Mesendoderm (in vitro differentiated cells): ENCODE measurements at regions not wholly inside any gene's neighbourhood (a gene's known extent, or its start where the extent isn't known, plus 50 kb on each side); places are given as distances from the start of the nearest gene placed in this dataset.

Experiments used
- DNase-seq: peaks from one replicate; pipeline ENCODE4 v3.0.0; 2013
- H2AK5ac ChIP-seq: 2 replicates; pipeline ENCODE4 v1.6.1; 2013; ENCODE audit warnings: low read length, inconsistent platforms
- H2BK120ac ChIP-seq: 2 replicates; pipeline ENCODE4 v1.6.1; 2013; ENCODE audit warnings: low read depth, mild to moderate bottlenecking, low read length, moderate library complexity, mixed read lengths
- H2BK15ac ChIP-seq: replicated peaks from 2 replicates; pipeline ENCODE4 v1.6.1; 2013; ENCODE audit warnings: low read depth, mild to moderate bottlenecking, moderate library complexity
- H2BK5ac ChIP-seq: 2 replicates; pipeline ENCODE4 v1.6.1; 2013; ENCODE audit warnings: low read length, inconsistent platforms
- H3K18ac ChIP-seq: 2 replicates; pipeline ENCODE4 v1.6.1; 2013; ENCODE audit warnings: mild to moderate bottlenecking, low read length, mixed read lengths
- H3K23ac ChIP-seq: one replicate; pipeline ENCODE4 v1.6.1; 2013; ENCODE audit warnings: low read length
- H3K27ac ChIP-seq: 2 replicates; pipeline ENCODE4 v1.5.1; 2013; ENCODE audit warnings: low read depth, mild to moderate bottlenecking, inconsistent platforms, low read length, moderate library complexity
- H3K27me3 ChIP-seq: 2 replicates; pipeline ENCODE4 v1.6.1; 2013; ENCODE audit warnings: low read length, control low read depth, mild to moderate bottlenecking, inconsistent platforms; ENCODE audit not compliant: insufficient read depth, poor library complexity
- H3K36me3 ChIP-seq: 2 replicates; pipeline ENCODE4 v1.6.1; 2013; ENCODE audit warnings: low read length, inconsistent platforms; ENCODE audit not compliant: control insufficient read depth, insufficient read depth
- H3K4ac ChIP-seq: one replicate; pipeline ENCODE4 v1.6.1; 2013; ENCODE audit warnings: low read depth, mild to moderate bottlenecking, low read length, moderate library complexity
- H3K4me1 ChIP-seq: 2 replicates; pipeline ENCODE4 v1.6.1; 2013; ENCODE audit warnings: low read depth, low read length, inconsistent platforms; ENCODE audit not compliant: control insufficient read depth
- H3K4me2 ChIP-seq: 2 replicates; pipeline ENCODE4 v1.6.1; 2013; ENCODE audit warnings: low read length
- H3K4me3 ChIP-seq: 2 replicates; pipeline ENCODE4 v1.5.1; 2013; ENCODE audit warnings: mild to moderate bottlenecking, low read length
- H3K56ac ChIP-seq: one replicate; pipeline ENCODE4 v1.6.1; 2013; ENCODE audit warnings: low read length
- H3K79me1 ChIP-seq: 2 replicates; pipeline ENCODE4 v1.6.1; 2013; ENCODE audit warnings: low read length, inconsistent platforms
- H3K79me2 ChIP-seq: 2 replicates; pipeline ENCODE4 v1.6.1; 2013; ENCODE audit warnings: mild to moderate bottlenecking, low read length; ENCODE audit not compliant: control insufficient read depth, insufficient read depth
- H3K9ac ChIP-seq: 2 replicates; pipeline ENCODE4 v1.6.1; 2013; ENCODE audit warnings: low read length, inconsistent platforms
- H4K5ac ChIP-seq: one replicate; pipeline ENCODE4 v1.6.1; 2013; ENCODE audit warnings: low read length
- H4K8ac ChIP-seq: one replicate; pipeline ENCODE4 v1.6.1; 2013; ENCODE audit warnings: low read depth, mild to moderate bottlenecking, control low read depth, low read length, moderate library complexity
- WGBS: extraction: QIAGEN DNeasy Blood & Tissue Kit; methylation state at CpG from one replicate; pipeline ENCODE4 v1.1.7; 2013; ENCODE audit warnings: low lambda C conversion rate, missing lambda C conversion rate; ENCODE audit not compliant: insufficient coverage; ENCODE audit errors: extremely low coverage; 5-methylcytosine and 5-hydroxymethylcytosine counted together

DNA sequence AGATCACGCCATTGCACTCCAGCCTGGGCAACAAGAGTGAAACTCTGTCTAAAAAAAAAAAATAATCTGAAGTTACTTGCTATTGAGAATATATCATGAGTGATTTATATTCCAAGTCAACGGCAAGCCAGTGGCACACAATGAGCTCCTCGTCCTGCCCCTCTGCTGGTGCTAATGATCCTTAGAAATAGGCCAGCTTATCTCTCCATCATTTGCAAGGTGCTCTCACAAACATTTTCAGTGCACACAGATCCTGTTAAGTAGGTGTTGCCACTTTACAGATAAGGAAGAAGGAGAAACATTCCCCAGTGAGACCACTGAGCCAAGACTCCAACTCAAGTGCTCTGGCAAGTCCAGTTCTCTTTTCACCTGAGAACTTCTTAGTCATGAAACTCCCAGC is 91.3 kb upstream of the GPR45 start:
- Histone ChIP-seq H2AK5ac (no peak overlapping the region), H3K9ac (no peak overlapping the region), H2BK120ac (no peak overlapping the region), H3K79me2 (no peaks in the 10 kb centered on the region), H3K27me3 (no peaks in the 10 kb centered on the region), H3K4me1 (peaks cover 2% of the 10 kb centered on the region), H3K27ac (no peak overlapping the region), H3K4ac (no peak overlapping the region), H3K79me1 (no peaks in the 10 kb centered on the region), H3K4me3 (no peak overlapping the region), H2BK15ac (no peak overlapping the region), H3K56ac (no peak overlapping the region), H3K4me2 (no peak overlapping the region), H3K36me3 (no peaks in the 10 kb centered on the region), H3K18ac (no peak overlapping the region), H4K5ac (no peak overlapping the region), H2BK5ac (no peak overlapping the region), H4K8ac (no peak overlapping the region), H3K23ac (no peak overlapping the region)
- peak; percentile 65 for DNase-seq
- WGBS: no CpG with 5 or more reads among the region's 3 CpGs

DNA sequence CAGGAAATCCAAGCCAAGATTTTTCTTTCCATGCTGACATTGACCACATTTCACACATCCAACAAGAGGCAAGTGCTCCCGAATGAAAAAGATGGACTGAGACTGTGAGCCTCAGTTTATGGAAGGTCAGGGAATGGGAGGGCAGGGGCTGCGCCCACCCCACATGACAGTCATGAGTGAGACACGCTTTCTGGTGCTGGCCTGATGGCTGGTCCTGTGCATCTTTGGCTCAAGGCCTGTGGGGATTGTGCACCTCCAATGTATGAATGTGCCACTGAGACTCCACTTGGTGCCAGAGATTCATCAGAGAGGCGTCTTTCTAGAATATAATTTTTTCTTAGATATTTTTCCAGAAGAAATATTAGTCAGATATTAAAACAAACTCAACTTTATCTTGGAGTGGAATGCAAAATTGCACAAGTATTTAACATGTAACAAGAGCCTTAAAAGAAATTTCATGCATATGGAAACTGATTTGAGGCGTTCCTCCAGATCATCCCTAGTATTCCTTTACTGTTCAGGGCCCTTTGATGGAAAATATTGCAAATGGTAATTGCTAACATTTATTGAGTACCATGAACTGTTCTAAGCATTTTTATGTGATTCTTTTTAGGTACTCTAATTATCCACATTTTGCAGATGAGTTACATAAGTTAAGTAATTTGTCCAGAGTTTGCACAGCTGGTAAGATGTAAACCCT is 87.3 kb upstream of the GPR45 start:
- no CpG with 5 or more reads among the region's 5 CpGs for WGBS
- Histone ChIP-seq H4K8ac (no peak overlapping the region), H3K27ac (no peak overlapping the region), H3K79me2 (no peaks in the 10 kb centered on the region), H2BK120ac (no peak overlapping the region), H3K4me1 (peaks cover 2% of the 10 kb centered on the region), H3K4me3 (no peak overlapping the region), H3K4me2 (no peak overlapping the region), H3K27me3 (no peaks in the 10 kb centered on the region), H2AK5ac (no peak overlapping the region), H2BK15ac (no peak overlapping the region), H2BK5ac (no peak overlapping the region), H3K56ac (no peak overlapping the region), H3K79me1 (no peaks in the 10 kb centered on the region), H4K5ac (no peak overlapping the region), H3K18ac (no peak overlapping the region), H3K9ac (no peak overlapping the region), H3K36me3 (no peaks in the 10 kb centered on the region), H3K4ac (no peak overlapping the region), H3K23ac (no peak overlapping the region)
- DNase-seq: no peak

DNA sequence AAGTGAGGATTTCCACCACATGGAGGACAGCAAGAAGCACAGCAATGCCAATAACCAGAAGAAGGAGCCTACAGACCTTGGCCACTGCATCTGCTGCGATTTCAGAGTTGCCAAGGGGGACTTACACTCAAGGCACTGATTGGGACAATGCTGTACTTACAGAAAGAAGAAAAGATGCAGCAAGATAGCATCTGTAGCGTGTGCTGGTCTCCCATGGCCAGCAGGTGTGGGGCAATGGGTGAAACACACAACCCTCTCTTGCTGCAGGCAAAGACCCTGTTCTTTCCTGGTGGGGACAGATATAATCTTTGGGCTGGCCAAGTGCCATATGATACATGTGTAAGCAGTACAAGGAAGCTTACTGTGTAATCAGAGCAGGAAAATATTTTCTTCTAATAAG is 85.4 kb upstream of the GPR45 start:
- Histone ChIP-seq H3K4ac (no peak overlapping the region), H3K18ac (no peak overlapping the region), H3K56ac (no peak overlapping the region), H3K79me1 (no peaks in the 10 kb centered on the region), H2BK5ac (no peak overlapping the region), H4K5ac (no peak overlapping the region), H4K8ac (no peak overlapping the region), H2BK120ac (no peak overlapping the region), H3K36me3 (no peaks in the 10 kb centered on the region), H2AK5ac (no peak overlapping the region), H3K27me3 (no peaks in the 10 kb centered on the region), H3K9ac (no peak overlapping the region), H3K23ac (no peak overlapping the region), H2BK15ac (no peak overlapping the region), H3K27ac (no peak overlapping the region), H3K4me1 (no peaks in the 10 kb centered on the region), H3K4me3 (no peak overlapping the region), H3K4me2 (no peak overlapping the region), H3K79me2 (no peaks in the 10 kb centered on the region)
- no CpG with 5 or more reads among the region's 2 CpGs for WGBS
- no peak for DNase-seq

DNA sequence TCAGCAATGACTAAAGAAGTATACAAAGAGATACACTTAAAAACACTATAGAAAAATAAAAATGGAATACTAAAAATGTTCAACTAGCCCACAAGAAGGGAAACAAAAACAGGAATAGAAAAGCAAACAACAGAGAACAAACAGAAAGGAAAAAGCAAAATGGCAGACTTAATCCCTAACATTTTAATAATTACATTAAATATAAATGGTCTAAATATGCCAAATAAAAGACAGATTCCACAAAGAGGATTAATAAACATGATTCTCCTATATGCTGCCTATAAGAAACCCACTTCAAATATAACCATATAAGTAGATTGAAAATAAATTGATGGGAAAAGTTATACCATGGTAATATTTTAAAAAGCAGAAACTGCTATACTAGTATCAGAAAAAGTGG is 83.5 kb upstream of the GPR45 start:
- Histone ChIP-seq H4K8ac (no peak overlapping the region), H3K79me2 (no peaks in the 10 kb centered on the region), H3K79me1 (no peaks in the 10 kb centered on the region), H4K5ac (no peak overlapping the region), H2BK5ac (no peak overlapping the region), H3K56ac (no peak overlapping the region), H3K4me1 (no peaks in the 10 kb centered on the region), H2AK5ac (no peak overlapping the region), H3K27ac (no peak overlapping the region), H3K23ac (no peak overlapping the region), H3K4me2 (no peak overlapping the region), H3K18ac (no peak overlapping the region), H2BK15ac (no peak overlapping the region), H3K4me3 (no peak overlapping the region), H3K4ac (no peak overlapping the region), H3K9ac (no peak overlapping the region), H2BK120ac (no peak overlapping the region), H3K27me3 (no peaks in the 10 kb centered on the region), H3K36me3 (no peaks in the 10 kb centered on the region)
- DNase-seq: no peak

DNA sequence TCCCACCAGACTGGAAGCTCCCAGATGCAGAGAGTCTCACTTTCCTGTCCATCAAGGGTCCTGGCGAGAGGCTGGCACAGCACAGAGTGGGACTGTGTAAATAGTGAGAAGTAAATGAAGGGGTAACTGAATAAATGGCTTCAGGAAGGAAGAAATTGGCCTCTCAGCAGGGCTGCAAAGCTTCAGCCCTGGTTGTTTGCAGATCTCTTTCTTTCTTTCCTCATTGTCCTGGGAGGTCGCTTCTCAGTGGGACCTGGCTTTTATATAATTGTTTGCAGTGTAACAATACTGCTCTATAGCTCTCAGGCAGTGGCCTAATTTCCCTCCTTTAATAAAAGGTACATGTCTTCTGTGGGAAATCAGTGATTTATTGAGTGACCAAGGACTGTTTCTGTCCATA is 74.9 kb upstream of the GPR45 start:
- Histone ChIP-seq H3K4ac (no peak overlapping the region), H4K5ac (no peak overlapping the region), H2BK15ac (no peak overlapping the region), H2BK120ac (no peak overlapping the region), H2BK5ac (no peak overlapping the region), H3K79me1 (no peaks in the 10 kb centered on the region), H4K8ac (no peak overlapping the region), H2AK5ac (no peak overlapping the region), H3K18ac (no peak overlapping the region), H3K36me3 (no peaks in the 10 kb centered on the region), H3K4me2 (no peak overlapping the region), H3K9ac (no peak overlapping the region), H3K4me3 (no peak overlapping the region), H3K27ac (no peak overlapping the region), H3K23ac (no peak overlapping the region), H3K56ac (no peak overlapping the region), H3K27me3 (no peaks in the 10 kb centered on the region), H3K4me1 (peaks cover 4% of the 10 kb centered on the region), H3K79me2 (no peaks in the 10 kb centered on the region)
- no CpG with 5 or more reads among the region's 2 CpGs for WGBS
- no peak for DNase-seq

DNA sequence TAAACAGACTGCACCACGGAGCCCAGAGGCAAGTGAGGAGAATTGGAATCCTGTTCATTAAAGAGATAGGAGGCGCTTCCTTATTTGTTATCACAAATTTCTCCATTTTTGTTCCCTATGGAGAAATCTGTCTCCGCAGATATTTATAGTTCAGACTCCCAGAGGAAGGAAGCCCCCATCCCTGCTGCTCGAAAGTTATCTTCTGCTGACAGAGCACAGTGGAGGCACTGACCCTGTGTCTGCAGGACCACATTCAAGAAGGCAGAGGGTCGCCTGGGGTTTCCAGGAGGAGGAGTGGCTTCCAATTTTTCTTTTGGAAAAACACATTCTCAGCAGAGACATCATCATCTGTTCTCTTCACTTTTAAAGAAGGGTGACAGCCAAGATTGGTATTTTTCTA is 73.0 kb upstream of the GPR45 start:
- H3K27me3 ChIP-seq: no peaks in the 10 kb centered on the region
- no peak overlapping the region for H3K4me2 ChIP-seq
- H3K4me3 ChIP-seq: no peak overlapping the region
- no peak overlapping the region for H3K9ac ChIP-seq
- H3K56ac ChIP-seq: no peak overlapping the region
- no peak overlapping the region for H3K27ac ChIP-seq
- H2BK120ac ChIP-seq: no peak overlapping the region
- H3K36me3 ChIP-seq: no peaks in the 10 kb centered on the region
- no peak overlapping the region for H3K4ac ChIP-seq
- no peak overlapping the region for H3K23ac ChIP-seq
- no peak overlapping the region for H3K18ac ChIP-seq
- H3K4me1 ChIP-seq: peaks cover 4% of the 10 kb centered on the region
- H4K8ac ChIP-seq: no peak overlapping the region
- H4K5ac ChIP-seq: no peak overlapping the region
- H3K79me1 ChIP-seq: no peaks in the 10 kb centered on the region
- no peak overlapping the region for H2AK5ac ChIP-seq
- H2BK15ac ChIP-seq: no peak overlapping the region
- no CpG with 5 or more reads among the region's 5 CpGs for WGBS
- H3K79me2 ChIP-seq: no peaks in the 10 kb centered on the region
- no peak for DNase-seq
- no peak overlapping the region for H2BK5ac ChIP-seq
